ENCODE measurements at regions not wholly inside any gene's neighbourhood (a gene's known extent, or its start where the extent isn't known, plus 50 kb on each side); places are given as distances from the start of the nearest gene placed in this dataset.

GRCh38 chr13:40315416-40316064 is 350.9 kb downstream of the FOXO1 start:
- peak in 1 of 3 donors; percentile 35 for DNase-seq (ENCODE audit: low read depth in 2 of 3, low spot score in 2 of 3)

- DNase-seq (ENCODE audit: low read depth in 2 of 3, low spot score in 2 of 3) = no peak
Observed at GRCh38 chr13:40316301-40316700, 350.1 kb downstream of the FOXO1 start.

- peak in 1 of 3 donors; percentile 31 for DNase-seq (ENCODE audit: low read depth in 2 of 3, low spot score in 2 of 3)
Observed at GRCh38 chr13:40317980-40318327, 348.5 kb downstream of the FOXO1 start.

- DNase-seq (ENCODE audit: low read depth in 2 of 3, low spot score in 2 of 3) = peak in 1 of 3 donors; percentile 43
Observed at GRCh38 chr13:40318366-40318765, 348.1 kb downstream of the FOXO1 start.

- DNase-seq (ENCODE audit: low read depth in 2 of 3, low spot score in 2 of 3) = no peak
Observed at GRCh38 chr13:40319699-40320579, 346.5 kb downstream of the FOXO1 start.

GRCh38 chr13:40328091-40328490 is 338.4 kb downstream of the FOXO1 start:
- DNase-seq (ENCODE audit: low read depth in 2 of 3, low spot score in 2 of 3) = no peak

- no peak for DNase-seq (ENCODE audit: low read depth in 2 of 3, low spot score in 2 of 3)
Observed at GRCh38 chr13:40329781-40330485, 336.5 kb downstream of the FOXO1 start.

- no peak for DNase-seq (ENCODE audit: low read depth in 2 of 3, low spot score in 2 of 3)
Observed at GRCh38 chr13:40330950-40331349, 335.5 kb downstream of the FOXO1 start.

GRCh38 chr13:40331802-40332201 is 334.6 kb downstream of the FOXO1 start:
- no peak for DNase-seq (ENCODE audit: low read depth in 2 of 3, low spot score in 2 of 3)

- no peak for DNase-seq (ENCODE audit: low read depth in 2 of 3, low spot score in 2 of 3)
Observed at GRCh38 chr13:40333226-40333625, 333.2 kb downstream of the FOXO1 start.

GRCh38 chr13:40334031-40334430 is 332.4 kb downstream of the FOXO1 start:
- no peak for DNase-seq (ENCODE audit: low read depth in 2 of 3, low spot score in 2 of 3)

- DNase-seq (ENCODE audit: low read depth in 2 of 3, low spot score in 2 of 3) = no peak
Observed at GRCh38 chr13:40334616-40335015, 331.8 kb downstream of the FOXO1 start.

- no peak for DNase-seq (ENCODE audit: low read depth in 2 of 3, low spot score in 2 of 3)
Observed at GRCh38 chr13:40336228-40337221, 329.9 kb downstream of the FOXO1 start.

GRCh38 chr13:40337651-40338050 is 328.8 kb downstream of the FOXO1 start:
- no peak for DNase-seq (ENCODE audit: low read depth in 2 of 3, low spot score in 2 of 3)

- DNase-seq (ENCODE audit: low read depth in 2 of 3, low spot score in 2 of 3) = no peak
Observed at GRCh38 chr13:40338217-40338616, 328.2 kb downstream of the FOXO1 start.

- DNase-seq (ENCODE audit: low read depth in 2 of 3, low spot score in 2 of 3) = no peak
Observed at GRCh38 chr13:40340368-40341095, 325.9 kb downstream of the FOXO1 start.

GRCh38 chr13:40341096-40341471 is 325.4 kb downstream of the FOXO1 start:
- no peak for DNase-seq (ENCODE audit: low read depth in 2 of 3, low spot score in 2 of 3)

GRCh38 chr13:40341501-40341900 is 324.9 kb downstream of the FOXO1 start:
- DNase-seq (ENCODE audit: low read depth in 2 of 3, low spot score in 2 of 3) = no peak

- DNase-seq (ENCODE audit: low read depth in 2 of 3, low spot score in 2 of 3) = no peak
Observed at GRCh38 chr13:40342461-40342860, 324.0 kb downstream of the FOXO1 start.

GRCh38 chr13:40342901-40343300 is 323.5 kb downstream of the FOXO1 start:
- no peak for DNase-seq (ENCODE audit: low read depth in 2 of 3, low spot score in 2 of 3)
